Epithelial cell of esophagus (primary cell): ENCODE measurements at regions not wholly inside any gene's neighbourhood (a gene's known extent, or its start where the extent isn't known, plus 50 kb on each side); places are given as distances from the start of the nearest gene placed in this dataset.

Experiments used
- DNase-seq: peaks from one replicate; pipeline ENCODE4 v3.0.0; 2010; ENCODE audit warnings: low read depth
- H3K4me3 ChIP-seq: 2 replicates; pipeline ENCODE4 v1.5.1; 2011; ENCODE audit warnings: mild to moderate bottlenecking, low read length, control low read depth
- CTCF ChIP-seq: IDR thresholded peaks from 2 replicates; pipeline ENCODE4 v1.5.1; 2011; ENCODE audit warnings: low read depth, mild to moderate bottlenecking, low read length, control low read depth, inconsistent platforms; ENCODE audit not compliant: insufficient read depth; ENCODE audit errors: missing control alignments

DNA sequence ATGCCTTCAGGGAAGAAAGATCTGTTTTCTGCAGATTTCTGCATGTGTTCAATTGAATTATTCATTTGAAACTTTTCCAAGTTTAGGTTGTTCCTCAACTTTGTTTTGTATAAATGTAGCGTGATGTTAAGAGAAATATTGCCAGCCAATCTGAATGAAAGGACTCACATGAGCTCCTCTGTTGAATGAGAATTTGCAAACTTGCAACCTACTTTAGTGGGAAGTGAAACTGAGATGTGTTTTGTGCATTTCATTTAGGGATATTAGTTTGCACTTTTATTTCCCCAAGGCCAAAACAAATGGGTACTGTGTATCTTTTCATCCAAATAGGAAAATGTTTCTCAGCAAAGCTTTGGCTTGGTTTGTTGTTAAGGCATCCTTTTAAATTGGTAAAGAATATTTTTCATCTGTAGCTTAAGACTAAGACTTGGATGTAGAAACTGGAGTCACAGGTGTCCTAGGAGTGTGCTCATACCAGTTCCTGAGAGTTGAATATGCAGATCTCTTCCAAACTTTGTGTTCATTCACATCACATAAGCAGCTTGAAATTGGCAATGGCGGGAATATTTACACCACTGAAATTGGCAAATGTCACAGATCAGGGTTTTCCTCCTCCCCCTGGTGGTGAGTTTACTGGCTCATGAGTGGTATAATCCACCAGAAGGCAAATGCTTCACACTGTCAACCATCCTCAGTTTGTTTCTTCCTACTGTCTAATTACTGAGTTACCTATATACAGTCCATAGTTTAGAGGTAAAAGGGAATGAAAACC lies 193.6 kb upstream of the BANK1 start:
- no peak for DNase-seq
- TF ChIP-seq CTCF: no peak

DNA sequence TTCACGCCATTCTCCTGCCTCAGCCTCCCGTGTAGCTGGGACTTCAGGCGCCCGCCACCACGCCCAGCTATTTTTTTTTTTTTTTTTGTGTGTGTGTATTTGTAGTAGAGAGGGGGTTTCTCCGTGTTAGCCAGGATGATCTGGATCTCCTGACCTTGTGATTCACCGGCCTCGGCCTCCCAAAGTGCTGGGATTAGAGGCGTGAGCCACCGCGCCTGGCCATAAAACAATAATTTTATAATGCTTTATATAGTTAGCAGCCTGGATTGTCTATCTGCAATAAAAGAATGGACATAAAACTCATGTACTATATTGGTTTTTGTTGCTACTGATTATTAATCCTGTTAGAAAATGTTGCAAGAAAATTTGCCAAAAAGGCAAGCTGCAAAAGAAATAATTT lies 195.9 kb upstream of the BANK1 start:
- no peak for DNase-seq
- no peak for TF ChIP-seq CTCF

More for the DNA sequence above, 193.6 kb upstream of the BANK1 start:
- no peak overlapping the region for H3K4me3 ChIP-seq

DNA sequence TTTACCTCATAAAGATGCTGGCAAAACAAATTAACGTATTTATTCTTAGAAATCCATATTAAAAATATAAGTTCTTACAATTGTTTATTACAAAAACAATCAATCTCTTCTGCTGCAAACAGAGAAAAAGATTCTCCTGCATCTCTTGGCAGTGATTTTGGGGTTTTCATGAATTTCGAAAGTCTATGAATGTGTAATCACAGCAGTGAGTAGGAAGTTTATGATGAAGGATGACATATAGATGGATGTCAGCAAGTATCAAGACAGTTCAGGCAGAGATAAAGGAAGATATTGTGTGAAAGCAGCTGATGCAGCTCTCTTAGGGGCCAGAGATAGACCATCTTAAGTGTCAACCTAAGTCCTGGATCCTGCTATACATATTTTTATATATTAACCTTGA lies 196.9 kb upstream of the BANK1 start:
- no peak for TF ChIP-seq CTCF
- H3K4me3 ChIP-seq: no peak overlapping the region
- peak; percentile 50 for DNase-seq

More for the DNA sequence above, 195.9 kb upstream of the BANK1 start:
- no peak overlapping the region for H3K4me3 ChIP-seq

DNA sequence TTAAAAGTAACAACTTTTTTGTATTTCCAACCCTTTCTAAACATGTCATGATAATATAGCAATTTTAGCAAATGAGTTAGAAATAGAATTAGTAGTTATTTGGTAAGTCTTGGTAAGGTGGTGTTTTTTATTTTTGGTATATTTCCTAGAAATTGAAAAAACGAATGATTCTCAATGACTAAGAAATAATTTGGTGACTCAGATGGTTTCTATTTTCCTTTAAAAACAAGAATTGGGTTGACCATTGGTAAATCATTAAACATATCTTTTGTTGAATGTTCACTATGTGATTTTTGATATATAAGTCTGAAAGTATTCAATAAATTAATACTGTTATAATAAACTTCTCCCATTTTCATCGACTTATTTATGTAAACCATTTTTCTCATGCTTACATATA lies 206.2 kb upstream of the BANK1 start:
- DNase-seq: no peak
- H3K4me3 ChIP-seq: no peak overlapping the region
- TF ChIP-seq CTCF: no peak

DNA sequence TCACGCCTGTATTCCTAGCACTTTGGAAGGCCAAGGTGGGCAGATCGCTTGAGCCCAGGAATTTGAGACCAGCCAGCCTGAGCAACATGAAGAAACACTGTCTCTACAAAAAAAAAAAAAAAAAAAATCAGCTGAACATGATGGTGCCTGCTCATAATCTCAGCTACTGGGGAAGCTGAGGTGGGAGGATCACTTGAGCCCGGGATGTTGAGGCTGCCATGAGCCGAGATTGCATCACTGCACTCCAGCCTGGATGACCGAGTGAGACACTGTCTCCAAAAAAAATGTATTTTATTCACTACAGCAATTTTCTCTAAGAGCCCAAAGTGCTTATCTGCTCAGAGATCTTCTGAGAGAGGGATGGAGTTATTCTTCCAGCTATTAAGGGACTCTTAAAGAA lies 215.8 kb upstream of the PPP3CA start:
- no peak for TF ChIP-seq CTCF
- no peak overlapping the region for H3K4me3 ChIP-seq
- no peak for DNase-seq

DNA sequence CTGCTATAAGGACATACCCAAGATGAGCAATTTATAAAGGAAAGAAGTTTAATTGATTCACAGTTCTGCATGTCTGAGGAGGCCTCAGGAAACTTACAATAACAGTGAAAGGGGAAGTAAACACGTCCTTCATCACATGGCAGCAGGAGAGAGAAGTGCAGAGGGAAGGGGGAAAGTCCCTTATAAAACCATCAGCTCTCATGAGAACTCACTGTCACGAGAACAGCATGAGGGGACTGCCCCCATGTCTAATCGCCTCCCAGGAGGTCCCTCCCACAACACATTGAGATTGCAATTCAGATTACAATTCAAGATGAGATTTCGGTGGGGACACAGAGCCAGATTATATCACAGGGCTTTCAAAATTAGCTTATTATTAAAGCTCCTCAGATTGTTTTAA lies 209.5 kb upstream of the PPP3CA start:
- H3K4me3 ChIP-seq: no peak overlapping the region
- no peak for DNase-seq
- no peak for TF ChIP-seq CTCF

DNA sequence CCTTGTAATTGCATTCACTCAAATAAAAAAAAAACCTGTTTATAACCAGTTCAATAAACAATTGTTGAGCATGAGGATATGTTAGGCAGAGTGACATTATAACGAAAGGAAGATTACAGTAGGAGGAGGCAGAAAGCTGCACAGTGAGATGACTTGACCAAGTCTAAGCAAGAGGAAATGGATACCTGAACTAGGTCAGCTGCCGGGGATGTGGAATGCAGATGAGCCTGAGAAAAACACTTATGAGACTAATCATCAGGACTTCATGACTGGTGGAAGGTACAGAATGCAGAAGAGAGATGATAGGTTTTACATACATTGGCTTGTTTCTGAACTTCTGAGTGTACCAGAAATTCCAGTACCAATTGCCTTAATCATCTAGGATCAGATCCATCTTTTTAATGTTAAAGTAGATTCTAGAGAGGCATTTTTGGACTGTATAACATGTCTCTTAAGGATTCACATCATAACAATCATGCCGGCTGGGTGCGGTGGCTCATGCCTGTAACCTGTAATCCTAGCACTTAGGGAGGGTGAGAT lies 208.1 kb upstream of the PPP3CA start:
- no peak for TF ChIP-seq CTCF
- H3K4me3 ChIP-seq: no peak overlapping the region
- peak; percentile 60 for DNase-seq
